ENCODE measurements at regions not wholly inside any gene's neighbourhood (a gene's known extent, or its start where the extent isn't known, plus 50 kb on each side); places are given as distances from the start of the nearest gene placed in this dataset.
"Not testable (repeated sequence)": the region's sequence is repeated elsewhere in the genome, so short reads cannot be mapped to it uniquely, and the experiment has no call there.

DNA sequence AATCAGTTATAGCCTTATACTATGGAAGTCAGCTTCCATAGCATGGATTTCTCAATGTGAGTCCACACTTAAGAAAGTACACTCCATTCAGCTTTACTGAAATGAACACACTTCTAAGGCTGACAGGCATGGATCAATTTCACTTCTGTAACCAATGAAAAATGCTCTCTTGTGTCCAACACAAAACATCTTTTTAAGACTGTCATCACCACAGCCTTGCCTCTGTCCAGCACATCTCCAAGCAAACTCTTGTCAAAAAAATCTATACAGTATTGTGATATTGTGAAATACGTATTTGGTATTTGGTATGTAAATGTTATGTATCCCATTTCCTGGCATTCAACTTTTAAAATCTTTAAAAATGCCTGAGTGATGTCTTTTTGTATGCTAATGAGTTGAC, 208.7 kb downstream of the RAP2B start:
- no peak for DNase-seq (ENCODE audit: low read depth, low spot score)

DNA sequence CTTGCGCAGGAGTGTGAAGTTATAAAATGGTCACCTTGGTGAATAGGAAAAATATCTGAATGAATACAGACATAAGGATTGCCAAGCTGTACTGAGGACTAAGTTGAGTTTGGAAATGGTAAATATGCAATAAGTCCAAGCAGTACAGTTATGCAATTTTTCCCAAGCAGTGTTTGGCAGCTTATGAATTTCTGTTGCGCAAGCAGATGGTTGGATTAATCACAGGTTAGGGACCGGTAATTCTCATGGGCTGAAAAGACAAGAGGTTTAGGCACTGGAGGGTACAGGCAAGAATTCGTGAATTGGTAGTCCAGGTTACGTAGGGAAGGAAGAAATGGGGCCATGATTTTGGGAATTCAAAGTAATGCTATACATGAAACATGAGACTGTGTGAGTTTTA, 210.3 kb downstream of the RAP2B start:
- DNase-seq (ENCODE audit: low read depth, low spot score), result no peak

DNA sequence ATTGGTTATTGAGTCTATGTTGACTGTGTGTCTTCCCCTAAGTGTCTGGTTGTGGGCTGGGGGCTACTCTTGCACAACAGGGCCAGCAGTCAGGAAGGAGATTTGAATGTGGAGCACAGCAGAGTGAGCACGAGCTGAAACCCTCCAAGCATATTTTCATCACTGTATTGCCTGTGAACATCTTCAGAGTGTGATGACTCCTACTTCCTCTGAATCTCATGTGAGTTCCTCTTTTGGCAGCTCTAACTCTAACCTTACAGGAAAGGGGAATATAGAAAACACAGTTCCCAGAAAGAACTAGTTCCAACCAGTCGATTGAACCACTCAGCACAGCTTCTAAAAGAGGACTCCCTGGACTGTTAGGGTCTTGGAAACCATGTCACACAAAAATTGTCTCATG, 211.6 kb downstream of the RAP2B start:
- DNase-seq (ENCODE audit: low read depth, low spot score), result no peak

DNA sequence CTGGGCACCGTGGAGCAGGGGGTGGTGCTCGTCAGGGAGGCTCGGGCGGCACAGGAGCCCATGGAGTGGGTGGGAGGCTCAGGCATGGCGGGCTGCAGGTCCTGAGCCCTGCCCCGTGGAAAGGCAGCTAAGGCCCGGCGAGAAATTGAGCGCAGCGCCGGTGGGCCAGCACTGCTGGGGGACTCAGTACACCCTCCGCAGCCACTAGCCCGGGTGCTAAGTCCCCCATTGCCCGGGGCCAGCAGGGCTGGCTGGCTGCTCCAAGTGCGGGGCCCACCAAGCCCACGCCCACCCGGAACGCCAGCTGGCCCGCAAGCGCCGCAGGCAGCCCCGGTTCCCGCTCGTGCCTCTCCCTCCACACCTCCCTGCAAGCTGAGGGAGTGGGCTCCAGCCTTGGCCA, 216.3 kb downstream of the RAP2B start:
- not testable (repeated sequence) for DNase-seq (ENCODE audit: low read depth, low spot score)

DNA sequence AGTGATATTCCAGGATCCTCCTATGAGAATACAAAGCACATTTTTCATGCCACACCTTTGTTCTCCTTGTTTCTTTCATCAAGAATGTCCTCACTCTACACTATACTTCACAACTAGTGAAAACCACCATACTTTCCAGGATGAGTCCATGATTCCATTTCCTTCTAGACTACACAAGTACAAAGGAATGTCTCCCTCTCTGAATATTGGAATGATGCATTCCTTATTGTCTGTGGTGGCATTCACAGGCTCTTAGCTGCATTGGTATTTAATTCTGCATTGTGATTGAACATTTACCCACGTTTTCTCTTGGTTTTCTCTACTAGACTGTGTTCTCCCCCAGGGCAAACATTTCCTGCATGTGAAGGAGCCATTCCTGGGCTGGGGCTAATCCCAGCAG, 217.5 kb downstream of the RAP2B start:
- DNase-seq (ENCODE audit: low read depth, low spot score), result no peak

DNA sequence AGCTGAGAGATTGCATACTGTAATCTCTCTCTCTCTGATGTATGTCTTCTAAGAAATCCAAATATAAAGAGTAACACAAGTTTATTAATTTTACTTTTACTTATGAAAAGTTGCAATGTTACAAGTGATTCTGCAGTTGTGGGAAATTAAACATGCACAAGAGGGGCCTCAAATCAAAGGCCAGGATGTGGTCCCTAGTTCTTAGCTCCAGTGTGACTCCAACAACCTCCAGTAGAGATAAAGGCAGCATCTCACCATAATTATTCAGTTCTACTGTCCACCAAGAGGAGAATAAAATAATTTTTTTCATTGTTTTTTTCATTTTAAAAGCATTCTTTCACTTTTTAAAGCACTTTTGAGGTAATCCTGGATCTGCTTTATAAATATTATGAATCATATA, 223.3 kb downstream of the RAP2B start:
- no peak for DNase-seq (ENCODE audit: low read depth, low spot score)

DNA sequence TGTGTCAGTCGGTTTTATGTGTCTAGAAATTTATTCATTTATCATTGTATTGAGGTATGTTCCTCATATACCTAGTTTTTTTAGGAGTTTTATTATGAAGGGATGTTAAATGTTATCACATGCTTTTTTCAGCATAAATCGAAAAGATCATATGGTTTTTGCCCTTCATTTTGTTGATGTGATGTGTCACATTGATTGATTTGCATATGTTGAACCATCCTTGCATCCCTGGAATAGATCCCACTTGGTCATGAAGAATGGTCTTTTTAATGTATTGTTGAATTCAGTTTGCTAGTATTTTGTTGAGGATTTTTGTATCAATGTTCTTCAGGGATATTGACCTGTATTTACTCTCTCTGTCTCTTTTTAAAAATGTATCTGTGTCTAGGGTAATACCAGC, 230.3 kb downstream of the RAP2B start:
- no peak for DNase-seq (ENCODE audit: low read depth, low spot score)

DNA sequence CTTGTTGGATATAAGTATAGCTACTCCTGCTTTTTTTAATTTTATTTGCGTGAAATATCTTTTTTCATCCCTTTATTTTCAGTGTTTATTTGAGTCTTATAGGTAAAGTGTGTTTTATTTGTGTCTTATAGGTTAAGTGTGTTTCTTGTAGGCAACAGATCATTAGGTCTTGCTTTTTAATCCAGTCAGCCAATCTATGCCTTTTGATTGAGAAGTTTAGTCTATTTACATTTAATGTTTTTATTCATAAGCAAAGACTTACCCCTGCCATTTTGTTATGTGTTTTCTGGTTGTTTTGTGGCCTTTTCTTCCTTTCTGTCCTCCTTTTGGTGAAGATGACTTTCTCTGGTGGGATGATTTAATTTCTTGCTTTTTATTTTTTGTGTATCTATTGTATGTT, 232.0 kb downstream of the RAP2B start:
- DNase-seq (ENCODE audit: low read depth, low spot score), result no peak

DNA sequence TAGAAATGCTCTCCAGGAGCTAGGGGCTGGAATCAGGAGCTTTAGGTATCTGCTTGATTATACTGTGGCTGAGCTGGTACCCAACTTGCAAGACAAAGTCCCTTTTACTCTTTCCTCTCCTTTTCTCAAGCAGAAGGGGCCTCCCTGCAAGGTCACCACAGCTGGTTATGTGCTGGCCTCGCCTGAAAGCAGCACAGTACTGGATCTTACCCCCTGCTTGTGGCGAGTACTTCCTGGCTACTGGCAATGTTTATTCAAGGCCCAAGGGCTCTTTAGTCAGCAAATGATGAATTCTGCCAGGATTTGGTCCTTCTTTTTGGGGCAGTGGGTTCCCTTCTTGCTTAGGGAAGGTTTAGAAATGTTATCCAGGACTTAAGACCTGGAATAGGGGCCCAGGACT, 234.6 kb downstream of the RAP2B start:
- DNase-seq (ENCODE audit: low read depth, low spot score), result peak; percentile 11

DNA sequence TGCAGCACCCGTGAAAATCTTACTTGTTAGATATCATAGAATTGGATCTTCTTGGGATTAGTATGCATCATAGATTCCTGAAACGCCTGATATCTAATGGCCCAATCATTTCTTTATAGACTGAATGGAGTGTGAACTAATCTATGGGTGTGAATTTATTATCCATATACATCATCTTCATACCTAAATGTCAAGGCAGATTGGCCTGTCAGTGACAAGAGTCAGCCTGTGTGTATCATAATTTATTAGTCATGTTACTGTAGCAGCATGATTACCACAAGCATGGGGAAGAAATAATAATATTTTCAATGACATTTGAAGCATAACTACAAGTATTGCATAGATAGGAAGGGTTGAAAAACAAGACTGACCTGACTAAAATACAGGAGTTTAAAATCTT, 235.8 kb downstream of the RAP2B start:
- DNase-seq (ENCODE audit: low read depth, low spot score), result no peak

DNA sequence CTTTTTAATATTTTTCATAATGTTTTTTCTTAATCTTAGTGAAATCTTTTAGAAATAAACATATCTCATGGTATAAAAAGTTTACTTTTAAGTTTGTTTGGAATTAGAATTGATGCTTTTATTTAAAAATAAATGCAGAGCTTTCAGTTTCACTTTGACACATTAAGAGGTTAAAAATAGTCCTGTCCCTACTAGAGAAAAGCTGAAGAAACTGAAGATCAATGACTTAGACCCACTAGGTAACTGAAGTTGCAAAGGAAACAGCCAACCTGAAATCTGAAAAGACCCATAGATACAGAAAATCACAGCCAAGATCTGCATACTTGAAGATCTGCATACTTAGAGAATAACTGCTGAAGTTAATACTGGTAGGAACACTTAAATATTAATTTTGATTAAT, 237.6 kb downstream of the RAP2B start:
- DNase-seq (ENCODE audit: low read depth, low spot score), result no peak

DNA sequence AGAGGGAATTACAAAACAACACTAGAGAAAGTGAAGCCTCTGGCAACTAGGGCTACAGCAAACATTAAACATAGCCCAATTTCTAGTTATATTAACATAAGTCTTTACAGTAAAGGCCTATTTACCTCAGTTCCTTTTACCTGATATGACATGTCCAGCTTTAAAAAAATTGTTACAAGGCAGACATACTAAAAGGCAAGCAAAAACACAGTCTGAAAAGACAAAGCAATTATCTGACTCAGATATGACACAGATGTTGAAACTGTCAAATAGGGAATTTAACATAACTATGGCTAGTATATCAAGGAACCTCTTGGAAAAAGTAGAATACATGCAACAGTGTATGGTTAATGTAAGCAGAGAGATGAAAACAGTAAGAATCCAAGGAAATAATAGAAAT, 238.6 kb downstream of the RAP2B start:
- DNase-seq (ENCODE audit: low read depth, low spot score), result no peak

DNA sequence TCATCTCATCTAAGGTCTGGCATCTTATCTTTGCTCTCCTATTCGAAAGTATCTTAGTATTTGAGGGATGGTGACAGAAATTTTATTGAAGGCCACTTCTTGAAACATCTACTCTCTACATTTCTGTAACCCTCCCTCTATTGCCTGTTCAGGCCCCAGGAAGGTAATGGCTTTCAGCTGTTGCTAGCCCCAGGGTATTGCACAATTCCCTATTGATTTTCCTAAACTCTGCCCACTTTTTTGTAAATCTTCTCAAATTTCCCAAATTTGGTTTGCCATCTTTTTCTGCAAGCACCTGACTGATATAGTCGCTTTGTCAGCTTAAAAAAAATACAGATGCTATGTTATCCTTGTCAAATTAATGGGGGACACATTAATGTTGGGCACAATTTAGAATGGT, 242.1 kb downstream of the RAP2B start:
- DNase-seq (ENCODE audit: low read depth, low spot score), result no peak

DNA sequence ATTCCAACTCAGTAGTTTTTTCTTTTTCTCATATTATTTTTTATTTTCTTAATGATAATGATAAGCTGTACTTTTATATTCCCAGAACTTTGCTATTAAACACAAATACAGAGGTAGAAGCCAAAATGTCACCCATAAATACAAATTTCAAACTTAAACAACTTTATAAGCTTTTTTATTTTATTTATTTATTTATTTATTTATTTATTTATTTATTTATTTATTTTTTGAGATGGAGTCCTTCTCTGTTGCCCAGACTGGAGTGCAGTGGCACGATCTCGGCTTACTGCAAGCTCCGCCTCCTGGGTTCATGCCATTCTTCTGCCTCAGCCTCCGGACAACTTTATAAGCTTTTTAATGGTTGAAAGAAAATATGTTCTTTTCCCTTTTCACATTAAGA, 243.3 kb downstream of the RAP2B start:
- not testable (repeated sequence) for DNase-seq (ENCODE audit: low read depth, low spot score)

DNA sequence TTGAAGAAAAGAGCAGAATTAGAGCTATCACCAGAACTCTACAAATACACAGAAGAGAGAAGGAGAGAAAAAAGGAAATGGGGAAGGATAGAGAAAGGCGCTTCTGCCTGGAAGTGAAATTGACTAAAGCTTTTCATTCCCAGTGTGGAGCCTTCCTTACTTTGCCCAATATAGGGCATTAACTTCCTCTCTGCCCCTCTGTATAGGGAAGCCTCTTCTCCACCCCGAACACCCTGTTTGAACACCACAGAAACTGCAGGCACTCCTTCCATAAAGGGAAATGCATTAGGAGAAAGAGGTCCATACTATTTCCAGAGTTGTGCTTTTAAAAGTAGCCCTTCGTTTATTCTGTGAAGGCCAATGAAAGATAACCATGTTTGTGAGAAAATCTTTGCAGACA, 248.5 kb downstream of the RAP2B start:
- no peak for DNase-seq (ENCODE audit: low read depth, low spot score)

DNA sequence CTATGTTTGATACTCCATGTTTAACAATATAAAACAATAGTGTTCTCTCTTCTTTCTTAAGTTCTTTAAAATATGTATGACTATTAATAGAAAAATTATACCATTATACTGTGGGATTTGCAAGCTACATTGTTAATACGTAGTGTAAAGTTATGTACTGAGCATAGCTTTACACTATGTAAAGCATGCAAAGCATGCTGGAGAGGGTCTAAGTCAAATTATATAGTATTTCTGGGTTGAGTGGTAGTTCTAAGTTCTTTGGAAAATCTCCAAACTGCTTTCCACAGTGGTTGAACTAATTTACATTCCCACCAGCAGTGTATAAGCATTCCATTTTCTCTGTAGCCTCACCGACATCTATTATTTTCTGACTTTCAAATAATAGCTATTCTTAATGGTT, 253.0 kb downstream of the RAP2B start:
- no peak for DNase-seq (ENCODE audit: low read depth, low spot score)

DNA sequence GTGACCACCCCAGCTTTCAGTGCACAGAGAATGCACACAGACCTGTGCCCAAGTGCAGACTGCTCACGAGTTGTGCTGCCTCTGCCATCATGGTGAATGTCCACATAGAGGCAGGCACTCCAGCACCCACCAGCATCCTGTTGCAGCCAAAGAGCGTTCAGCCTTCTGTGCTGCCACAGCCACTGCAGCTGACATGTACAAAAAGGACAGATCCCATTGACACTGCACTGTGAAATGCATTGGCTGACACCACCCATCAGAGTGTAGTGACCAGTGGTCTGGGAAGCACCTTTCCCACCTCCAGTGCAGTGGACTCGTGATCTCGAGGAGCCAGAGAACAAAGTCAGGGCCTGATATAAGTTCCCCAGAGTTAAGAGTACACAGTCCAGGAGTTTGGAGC, 260.3 kb downstream of the RAP2B start:
- no peak for DNase-seq (ENCODE audit: low read depth, low spot score)

DNA sequence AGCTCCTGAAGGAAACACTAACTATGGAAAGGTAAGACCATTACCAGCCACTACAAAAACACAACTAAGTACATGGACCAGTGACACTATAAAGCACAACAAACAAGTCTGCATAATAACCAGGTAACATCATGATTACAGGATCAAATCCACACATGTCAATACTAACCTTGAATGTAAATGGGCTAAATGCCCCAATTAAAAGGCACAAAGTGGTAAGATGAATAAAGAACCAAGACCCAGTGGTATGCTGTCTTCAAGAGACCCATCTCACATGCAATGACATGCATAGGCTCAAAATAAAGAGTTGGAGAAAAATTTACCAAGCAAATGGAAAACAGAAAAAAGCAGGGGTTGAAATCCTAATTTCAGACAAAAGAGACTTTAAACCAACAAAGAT, 261.8 kb downstream of the RAP2B start:
- not testable (repeated sequence) for DNase-seq (ENCODE audit: low read depth, low spot score)

DNA sequence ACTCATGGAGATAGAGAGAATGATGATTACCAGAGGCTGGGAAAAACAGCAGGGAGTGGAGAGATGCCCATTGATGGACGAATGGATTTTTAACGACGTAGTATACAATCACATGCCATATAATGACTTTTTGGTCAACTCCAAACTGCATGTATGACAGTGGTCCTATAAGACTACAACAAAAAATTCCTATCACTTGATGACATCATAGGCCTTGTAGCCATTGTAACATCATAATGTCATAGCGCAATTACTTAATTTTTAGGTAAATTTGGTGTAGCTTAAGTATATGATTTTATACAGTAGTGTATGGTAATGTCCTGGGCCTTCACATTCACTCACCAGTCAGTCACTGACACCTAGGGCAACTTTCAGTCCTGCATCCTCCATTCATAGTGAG, 264.3 kb downstream of the RAP2B start:
- no peak for DNase-seq (ENCODE audit: low read depth, low spot score)

DNA sequence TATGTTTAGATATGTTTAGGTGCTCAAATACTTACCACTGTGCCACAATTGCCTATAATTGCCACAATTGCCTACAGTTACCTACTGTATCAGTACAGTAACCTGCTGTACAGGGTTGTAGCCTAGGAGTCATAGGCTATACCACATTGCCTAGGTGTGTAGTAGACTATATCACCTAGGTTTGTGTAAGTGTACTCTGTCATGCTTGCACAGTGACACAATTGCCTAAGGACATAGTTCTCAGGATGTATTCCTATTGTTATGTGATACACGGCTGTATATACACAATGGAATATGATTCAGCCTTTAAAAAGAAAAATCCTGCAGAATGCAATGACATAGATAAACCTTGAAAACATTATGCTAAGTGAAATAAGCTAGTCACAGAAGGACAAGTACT, 264.8 kb downstream of the RAP2B start:
- DNase-seq (ENCODE audit: low read depth, low spot score), result no peak

DNA sequence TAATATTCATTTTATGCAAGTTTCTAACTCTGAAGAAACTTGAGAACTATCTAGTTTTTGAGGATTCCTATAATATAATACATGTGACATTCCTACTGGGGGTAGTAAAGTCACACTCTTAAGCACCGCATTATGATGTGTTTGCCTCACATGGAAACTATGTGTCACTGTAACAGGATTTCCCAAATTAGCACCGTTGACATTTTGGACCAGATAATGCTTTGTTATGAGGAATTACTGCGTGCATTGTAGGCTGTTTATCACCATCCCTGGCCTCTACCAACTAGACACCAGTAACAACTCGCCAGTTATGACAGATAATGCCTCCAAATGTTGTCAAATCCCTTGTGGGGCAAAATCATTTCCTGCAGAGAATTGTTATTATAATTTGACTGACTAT, 267.8 kb downstream of the RAP2B start:
- no peak for DNase-seq (ENCODE audit: low read depth, low spot score)

DNA sequence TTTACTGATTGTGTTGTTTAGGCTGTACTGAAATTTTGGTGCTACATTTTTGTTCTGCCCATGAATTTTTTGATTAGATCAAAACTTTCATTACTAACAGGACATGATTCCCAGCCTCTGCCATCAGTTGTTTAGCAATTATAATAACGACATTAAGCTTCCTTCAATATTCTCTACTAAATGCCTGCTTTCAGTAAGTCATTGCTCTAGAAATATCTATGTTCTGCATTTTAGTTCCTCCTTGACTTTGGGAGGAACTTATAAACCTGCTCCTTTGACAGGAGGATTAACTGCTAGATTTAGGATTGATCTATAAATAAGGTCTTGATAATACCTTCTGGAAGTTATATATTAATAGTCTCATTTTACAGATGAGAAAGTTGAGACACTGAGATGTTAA, 269.1 kb downstream of the RAP2B start:
- DNase-seq (ENCODE audit: low read depth, low spot score), result no peak

DNA sequence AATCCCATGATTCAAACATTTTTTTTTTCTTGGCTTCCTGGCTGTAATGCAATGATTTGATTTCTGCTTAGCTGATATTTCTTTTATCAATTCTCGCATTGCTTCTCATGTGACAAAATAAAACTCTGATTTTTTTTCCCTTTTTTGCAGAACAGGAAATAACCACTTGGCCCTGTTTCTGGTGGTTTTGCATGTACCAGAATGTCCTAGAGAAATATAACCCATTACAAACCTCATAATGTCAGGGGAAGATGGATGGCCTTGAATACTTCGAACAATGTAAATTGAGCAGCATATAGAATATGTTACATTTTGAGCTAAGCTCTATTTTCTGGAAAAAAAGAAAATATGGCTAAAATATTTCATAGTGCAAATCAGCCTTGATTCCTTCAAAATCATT, 275.6 kb downstream of the RAP2B start:
- DNase-seq (ENCODE audit: low read depth, low spot score), result no peak

DNA sequence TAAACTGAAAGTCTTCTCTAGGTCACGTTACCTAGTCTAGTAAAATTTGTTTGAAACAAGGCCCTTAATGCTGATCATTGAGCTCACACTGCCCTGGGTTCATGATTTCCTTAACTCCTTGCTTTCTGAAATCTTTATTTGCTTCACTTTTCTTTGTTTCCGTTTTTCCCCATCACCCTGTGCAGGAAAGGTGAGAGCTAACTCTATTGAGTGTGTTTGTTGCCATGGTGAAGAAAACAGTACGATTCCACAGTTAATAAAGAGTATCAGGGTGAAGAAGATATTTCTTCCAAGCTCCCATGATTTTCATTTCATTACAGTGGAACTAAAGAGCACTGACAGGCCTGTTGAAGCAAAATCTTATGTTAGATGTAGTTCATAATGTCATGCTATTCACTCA, 276.2 kb downstream of the RAP2B start:
- DNase-seq (ENCODE audit: low read depth, low spot score), result no peak

DNA sequence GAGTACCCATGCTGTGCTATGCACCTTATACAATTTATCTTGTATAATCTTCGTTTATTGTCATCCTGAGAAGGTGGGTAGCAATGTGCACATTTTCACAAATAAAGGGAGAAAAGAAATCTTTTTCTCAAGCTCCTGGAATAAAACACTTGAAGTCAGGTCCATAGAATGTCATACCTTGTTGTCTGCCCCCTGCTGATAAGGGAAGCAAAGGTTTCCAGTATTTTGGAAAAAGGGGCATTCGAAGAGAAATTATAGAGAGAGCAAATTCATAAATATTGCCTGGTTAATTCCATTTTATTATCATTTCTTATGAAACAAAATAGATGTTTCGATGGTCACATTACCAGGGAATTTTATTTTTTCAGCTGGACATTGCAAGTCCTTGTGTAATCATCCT, 277.8 kb downstream of the RAP2B start:
- DNase-seq (ENCODE audit: low read depth, low spot score), result no peak

Data from brain pericyte (primary cell).